Stimulated activated naive CD4-positive, alpha-beta T cell (primary cell): ENCODE measurements at regions not wholly inside any gene's neighbourhood (a gene's known extent, or its start where the extent isn't known, plus 50 kb on each side); places are given as distances from the start of the nearest gene placed in this dataset.
A peak's percentile ranks its signal among the peaks of the same experiment; 100 is the strongest.

Experiments used
- DNase-seq, 6 experiments: peaks; one replicate each; lab custom pipeline; 2025; lab: John Stamatoyannopoulos, UW

DNA sequence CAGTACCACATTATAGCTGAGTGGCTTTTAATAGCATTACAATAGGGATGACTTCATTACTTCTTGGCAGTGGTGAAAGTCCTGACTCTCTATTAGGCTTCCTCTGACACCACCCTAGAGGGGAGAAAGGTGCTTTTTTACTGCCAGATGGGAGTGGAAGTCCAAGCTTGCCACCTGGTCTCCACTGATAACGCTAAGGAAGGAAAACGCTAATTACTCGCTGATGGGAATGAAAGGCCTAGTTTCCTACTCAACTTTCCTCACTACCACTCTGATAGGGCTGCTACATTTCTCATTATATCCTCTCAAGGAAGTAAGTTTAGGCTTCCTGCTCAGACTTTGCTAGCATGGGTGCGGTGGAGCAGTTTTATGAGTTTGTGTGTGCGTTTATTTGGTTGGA is 62.3 kb upstream of the PAGE3 start:
- DNase-seq = no peak

GRCh38 chrX:55335296-55335695 is 70.6 kb upstream of the PAGE3 start:
- DNase-seq = peak in 2 of 6 experiments; percentile 2 to 10

DNA sequence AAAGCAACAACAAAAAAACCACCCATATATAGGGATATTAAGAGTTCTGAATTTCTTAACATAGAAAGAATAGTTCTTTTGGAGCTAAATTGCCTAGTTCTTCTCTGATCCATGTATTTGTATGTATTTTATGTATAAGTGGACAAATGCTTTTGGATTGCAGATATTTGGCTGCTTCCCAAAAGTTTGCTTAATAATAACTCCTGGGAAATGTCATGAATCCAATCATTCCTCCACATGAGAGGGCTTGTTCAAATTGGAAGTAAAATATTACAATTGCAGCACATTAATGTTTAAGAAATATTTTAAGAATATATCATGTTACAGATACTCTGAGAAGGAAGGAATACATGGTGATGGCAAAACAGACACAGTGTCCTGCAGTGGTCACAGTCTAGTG is 71.5 kb upstream of the PAGE3 start:
- no peak for DNase-seq

DNA sequence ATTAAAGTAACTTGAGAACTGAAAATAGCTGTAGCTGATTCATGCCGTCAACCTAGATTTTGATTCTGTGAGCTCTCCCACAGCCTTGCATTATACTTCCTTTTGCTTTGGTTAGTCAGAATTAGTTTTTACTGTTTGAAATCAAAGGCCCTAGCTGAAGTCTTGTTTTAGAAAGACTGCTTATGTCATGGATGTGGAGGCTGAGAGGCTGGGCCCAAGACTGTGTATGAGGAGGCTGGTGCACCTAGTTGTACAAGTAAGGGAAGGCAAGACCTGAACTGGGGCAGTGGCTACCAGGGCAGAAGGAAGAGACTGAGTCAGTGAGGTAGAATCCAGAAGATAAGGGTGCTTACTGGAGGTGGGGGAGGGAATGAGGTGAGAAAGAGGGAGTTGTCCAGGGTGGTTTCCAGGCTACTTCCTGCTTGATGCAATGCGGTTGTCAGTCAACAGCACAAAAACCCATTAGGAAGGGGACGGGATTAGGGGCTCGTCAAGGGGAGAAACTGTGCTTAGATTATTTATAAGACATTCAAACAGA is 76.2 kb upstream of the PAGE3 start:
- DNase-seq = no peak

GRCh38 chrX:55342533-55343501 is 78.1 kb upstream of the PAGE3 start:
- DNase-seq = peak in 5 of 6 experiments; percentile 9 to 63 (median 62)

- DNase-seq = no peak
Observed at GRCh38 chrX:55356609-55357008, 91.9 kb upstream of the PAGE3 start.

DNA sequence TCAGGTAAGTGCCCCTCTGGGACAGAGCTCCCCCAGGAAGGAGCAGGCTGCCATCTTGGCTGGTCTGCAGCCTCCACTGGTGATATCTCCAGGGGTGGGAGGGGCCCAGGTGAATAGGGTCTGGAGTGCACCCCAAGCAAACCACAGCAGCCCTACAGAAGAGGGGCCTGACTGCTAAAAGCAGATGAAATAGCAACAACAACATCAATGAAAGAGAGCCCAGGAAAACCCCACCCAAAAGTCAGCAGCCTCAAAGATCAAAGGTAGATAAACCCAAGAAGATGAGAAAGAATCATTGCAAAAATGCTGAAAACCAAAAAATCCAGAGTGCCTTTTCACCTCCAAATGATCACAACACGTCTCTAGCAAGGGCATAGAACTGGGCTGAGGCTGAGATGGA is 92.5 kb upstream of the PAGE3 start:
- DNase-seq = peak in 3 of 6 experiments; percentile 18 to 39 (median 19)

DNA sequence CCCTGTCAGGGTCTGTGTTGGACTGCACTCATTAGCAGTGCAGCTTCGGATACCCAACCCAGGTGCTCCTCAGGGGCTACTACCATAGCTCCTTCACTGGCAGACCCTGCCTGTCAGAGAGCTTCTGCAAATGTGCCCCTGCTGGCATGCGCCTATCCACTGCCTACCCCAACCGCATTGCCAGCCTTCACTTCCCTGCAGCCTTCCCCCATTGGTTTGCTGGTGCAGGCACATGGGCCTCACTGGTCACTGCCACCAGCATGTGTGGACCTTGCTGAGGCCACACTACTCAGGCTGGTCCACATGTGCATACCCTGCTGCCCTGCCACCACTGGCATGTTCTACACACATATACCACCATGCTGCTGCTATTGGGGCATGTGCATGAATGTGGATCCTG is 72.5 kb upstream of the MAGEH1 start:
- no peak for DNase-seq

DNA sequence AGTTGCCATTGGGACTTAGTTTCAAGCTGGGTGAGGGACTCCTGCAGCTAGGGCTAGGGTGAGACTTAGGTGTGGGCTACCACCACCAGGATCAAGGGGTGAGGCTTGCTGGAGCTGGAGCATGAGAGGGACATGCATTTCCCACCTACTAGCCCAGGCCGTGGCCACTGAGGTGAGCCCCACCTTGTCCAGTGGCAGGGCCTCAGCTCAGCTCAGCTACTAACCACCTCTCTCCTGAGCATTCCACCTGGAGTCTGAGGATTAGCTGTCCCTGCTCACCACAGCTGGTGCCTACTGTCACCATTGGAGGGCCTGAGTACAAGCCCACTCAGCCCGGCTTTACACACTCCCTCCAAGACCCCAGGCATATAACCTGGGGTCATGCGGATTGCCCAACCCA is 62.6 kb upstream of the MAGEH1 start:
- no peak for DNase-seq

DNA sequence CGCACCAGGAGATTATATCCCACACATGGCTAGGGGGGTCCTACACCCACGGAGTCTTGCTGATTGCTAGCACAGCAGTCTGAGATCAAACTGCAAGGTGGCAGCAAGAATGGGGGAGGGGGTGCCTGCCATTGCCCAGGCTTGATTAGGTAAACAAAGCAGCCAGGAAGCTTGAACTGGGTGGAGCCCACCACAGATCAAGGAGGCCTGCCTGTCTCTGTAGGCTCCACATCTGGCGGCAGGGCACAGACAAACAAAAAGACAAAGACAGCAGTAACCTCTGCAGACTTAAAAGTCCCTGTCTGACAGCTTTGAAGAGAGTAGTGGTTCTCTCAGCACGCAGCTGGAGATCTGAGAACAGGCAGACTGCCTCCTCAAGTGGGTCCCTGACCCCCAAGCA is 55.1 kb upstream of the MAGEH1 start:
- peak in 4 of 6 experiments; percentile 10 to 61 (median 44) for DNase-seq
